Thoracic aorta (tissue), 2 donors: ENCODE measurements at regions not wholly inside any gene's neighbourhood (a gene's known extent, or its start where the extent isn't known, plus 50 kb on each side); places are given as distances from the start of the nearest gene placed in this dataset.

ENCODE experiments used
- ATAC-seq: fragments of 150-250 bp; one replicate; pipeline ENCODE4 v1.8.0; 2017; ENCODE audit warnings: low read depth; ENCODE audit not compliant: insufficient number of reproducible peaks, low FRiP score
- DNase-seq: peaks from one replicate; pipeline ENCODE4 v3.0.0-alpha.2; 2020; ENCODE audit warnings: low spot score
- H3K27ac ChIP-seq, 2 donors: fragments of 200-600 bp; sonication (generic); 1 replicate in 1 of 2; 2 replicates in 1 of 2; pipeline ENCODE4 v1.5.1; 2016; ENCODE audit warnings: mild to moderate bottlenecking in 2 of 2, moderate library complexity in 2 of 2
- H3K27me3 ChIP-seq: fragments of 200-600 bp; sonication (generic); replicated peaks from 2 replicates; pipeline ENCODE4 v1.6.0; 2016; ENCODE audit warnings: mild to moderate bottlenecking; ENCODE audit not compliant: insufficient read depth
- H3K36me3 ChIP-seq: fragments of 200-600 bp; sonication (generic); one replicate; pipeline ENCODE4 v1.5.1; 2016
- H3K4me1 ChIP-seq, 2 donors: fragments of 200-600 bp; sonication (generic); 1 replicate in 1 of 2; 2 replicates in 1 of 2; pipeline versions ENCODE4 v1.5.1 to v1.6.0; 2016; ENCODE audit warnings: low read depth in 2 of 2, mild to moderate bottlenecking in 1 of 2; ENCODE audit not compliant: control insufficient read depth in 1 of 2
- H3K4me3 ChIP-seq: fragments of 200-600 bp; sonication (generic); 2 replicates; pipeline ENCODE4 v1.5.1; 2016; ENCODE audit warnings: mild to moderate bottlenecking
- H3K9me3 ChIP-seq: fragments of 200-600 bp; sonication (generic); 2 replicates; pipeline ENCODE4 v1.5.1; 2016
- TF ChIP-seq, protein P1 (sequence below): fragments of 200-600 bp; sonication (generic); IDR thresholded peaks from one replicate; pipeline ENCODE4 v1.5.1; 2019; ENCODE audit warnings: antibody characterized with exemption

- Histone ChIP-seq H3K36me3 (no peaks in the 10 kb centered on the region), H3K27me3 (no peaks in the 10 kb centered on the region), H3K4me1 (no peaks in the 10 kb centered on the region), H3K4me3 (no peak overlapping the region), H3K27ac (no peak overlapping the region), H3K9me3 (no peaks in the 10 kb centered on the region)
- ATAC-seq = no peak
- no peak for DNase-seq
- TF ChIP-seq, protein P1, sequence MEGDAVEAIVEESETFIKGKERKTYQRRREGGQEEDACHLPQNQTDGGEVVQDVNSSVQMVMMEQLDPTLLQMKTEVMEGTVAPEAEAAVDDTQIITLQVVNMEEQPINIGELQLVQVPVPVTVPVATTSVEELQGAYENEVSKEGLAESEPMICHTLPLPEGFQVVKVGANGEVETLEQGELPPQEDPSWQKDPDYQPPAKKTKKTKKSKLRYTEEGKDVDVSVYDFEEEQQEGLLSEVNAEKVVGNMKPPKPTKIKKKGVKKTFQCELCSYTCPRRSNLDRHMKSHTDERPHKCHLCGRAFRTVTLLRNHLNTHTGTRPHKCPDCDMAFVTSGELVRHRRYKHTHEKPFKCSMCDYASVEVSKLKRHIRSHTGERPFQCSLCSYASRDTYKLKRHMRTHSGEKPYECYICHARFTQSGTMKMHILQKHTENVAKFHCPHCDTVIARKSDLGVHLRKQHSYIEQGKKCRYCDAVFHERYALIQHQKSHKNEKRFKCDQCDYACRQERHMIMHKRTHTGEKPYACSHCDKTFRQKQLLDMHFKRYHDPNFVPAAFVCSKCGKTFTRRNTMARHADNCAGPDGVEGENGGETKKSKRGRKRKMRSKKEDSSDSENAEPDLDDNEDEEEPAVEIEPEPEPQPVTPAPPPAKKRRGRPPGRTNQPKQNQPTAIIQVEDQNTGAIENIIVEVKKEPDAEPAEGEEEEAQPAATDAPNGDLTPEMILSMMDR = no peak
These were observed 2276.3 kb downstream of the MAT2B start for GRCh38 chr5:165781738-165782137.

DNA sequence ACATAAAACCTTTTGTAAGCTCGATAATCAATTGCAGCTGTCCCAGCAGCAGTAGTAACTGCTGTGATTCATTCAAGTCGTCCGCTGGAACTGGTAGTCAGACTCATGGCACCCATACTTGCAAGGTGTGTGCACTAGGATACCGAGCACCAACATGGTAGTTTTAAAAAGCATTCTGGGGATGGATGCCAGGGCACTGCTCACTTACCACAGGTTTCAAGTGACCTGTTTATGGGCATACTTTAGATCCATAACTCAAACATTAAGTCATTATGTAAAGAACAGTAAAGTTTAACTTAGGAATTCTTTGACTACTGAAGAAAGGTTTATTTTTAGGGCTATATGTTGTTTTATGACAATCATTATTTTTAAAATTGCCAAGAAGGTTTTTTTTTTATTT, 2277.6 kb downstream of the MAT2B start:
- no peak overlapping the region for H3K4me3 ChIP-seq
- no peaks in the 10 kb centered on the region for H3K9me3 ChIP-seq
- TF ChIP-seq, protein P1 = no peak
- H3K36me3 ChIP-seq = no peaks in the 10 kb centered on the region
- H3K4me1 ChIP-seq = no peaks in the 10 kb centered on the region
- no peak for ATAC-seq
- DNase-seq = no peak
- H3K27me3 ChIP-seq = no peaks in the 10 kb centered on the region
- no peak overlapping the region for H3K27ac ChIP-seq

GRCh38 chr5:165786073-165786472, 2280.7 kb downstream of the MAT2B start:
- Histone ChIP-seq H3K4me3 (no peak overlapping the region), H3K4me1 (no peaks in the 10 kb centered on the region), H3K9me3 (no peaks in the 10 kb centered on the region), H3K36me3 (no peaks in the 10 kb centered on the region), H3K27ac (no peak overlapping the region), H3K27me3 (no peaks in the 10 kb centered on the region)
- ATAC-seq = no peak
- DNase-seq = no peak
- TF ChIP-seq, protein P1 = no peak

- TF ChIP-seq, protein P1 = no peak
- H3K4me3 ChIP-seq = no peak overlapping the region
- no peak overlapping the region for H3K27ac ChIP-seq
- H3K4me1 ChIP-seq = no peaks in the 10 kb centered on the region
- no peaks in the 10 kb centered on the region for H3K9me3 ChIP-seq
- DNase-seq = no peak
- no peaks in the 10 kb centered on the region for H3K36me3 ChIP-seq
- H3K27me3 ChIP-seq = no peaks in the 10 kb centered on the region
- no peak for ATAC-seq
These were observed 2289.7 kb downstream of the MAT2B start for GRCh38 chr5:165795073-165795472.

GRCh38 chr5:165805756-165806155, 2300.3 kb downstream of the MAT2B start:
- ATAC-seq (no peak), DNase-seq (no peak)
- H3K27ac ChIP-seq = no peak overlapping the region
- H3K4me1 ChIP-seq = no peaks in the 10 kb centered on the region
- H3K36me3 ChIP-seq = no peaks in the 10 kb centered on the region
- H3K9me3 ChIP-seq = no peaks in the 10 kb centered on the region
- H3K27me3 ChIP-seq = no peaks in the 10 kb centered on the region
- TF ChIP-seq, protein P1 = no peak
- no peak overlapping the region for H3K4me3 ChIP-seq
